HG03354 (cell line): ENCODE measurements at regions not wholly inside any gene's neighbourhood (a gene's known extent, or its start where the extent isn't known, plus 50 kb on each side); places are given as distances from the start of the nearest gene placed in this dataset.

Source experiments
- ATAC-seq: cut with Tn5 transposase; IDR thresholded peaks from one replicate; pipeline ENCODE4 v1.9.1; 2021; ENCODE audit warnings: mild to moderate bottlenecking; ENCODE audit not compliant: unreplicated experiment, poor library complexity, severe bottlenecking

DNA sequence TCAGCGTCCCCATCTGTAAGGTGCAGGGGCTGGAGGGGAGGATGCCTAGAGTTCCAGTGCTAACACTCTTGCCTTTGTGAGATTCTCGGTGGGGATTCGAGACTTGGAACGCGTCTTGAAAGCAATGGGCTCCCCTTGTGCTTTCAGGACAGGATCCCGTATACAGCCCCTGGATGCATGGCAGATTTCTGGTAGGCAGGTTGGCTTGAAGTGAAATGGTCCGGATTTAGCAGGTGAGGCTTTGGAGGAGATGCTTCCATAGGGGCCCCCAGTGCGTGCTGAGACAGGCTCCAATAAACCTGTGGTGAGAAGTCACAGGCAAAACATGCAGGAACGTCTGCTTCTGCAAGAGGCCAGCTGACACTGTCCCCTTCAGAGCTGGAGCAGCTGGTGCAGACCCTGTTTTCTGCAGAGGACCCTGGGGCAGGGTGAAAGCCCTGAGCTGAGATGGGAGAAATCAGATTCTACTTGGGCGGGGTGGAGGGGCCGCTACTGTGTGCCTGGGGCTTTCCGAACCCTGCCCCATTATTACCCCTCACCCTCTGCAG is 270.4 kb downstream of the PTPRU start:
- ATAC-seq = no peak

- ATAC-seq = no peak
Measured at GRCh38 chr1:29505532-29506220, 269.4 kb downstream of the PTPRU start.

DNA sequence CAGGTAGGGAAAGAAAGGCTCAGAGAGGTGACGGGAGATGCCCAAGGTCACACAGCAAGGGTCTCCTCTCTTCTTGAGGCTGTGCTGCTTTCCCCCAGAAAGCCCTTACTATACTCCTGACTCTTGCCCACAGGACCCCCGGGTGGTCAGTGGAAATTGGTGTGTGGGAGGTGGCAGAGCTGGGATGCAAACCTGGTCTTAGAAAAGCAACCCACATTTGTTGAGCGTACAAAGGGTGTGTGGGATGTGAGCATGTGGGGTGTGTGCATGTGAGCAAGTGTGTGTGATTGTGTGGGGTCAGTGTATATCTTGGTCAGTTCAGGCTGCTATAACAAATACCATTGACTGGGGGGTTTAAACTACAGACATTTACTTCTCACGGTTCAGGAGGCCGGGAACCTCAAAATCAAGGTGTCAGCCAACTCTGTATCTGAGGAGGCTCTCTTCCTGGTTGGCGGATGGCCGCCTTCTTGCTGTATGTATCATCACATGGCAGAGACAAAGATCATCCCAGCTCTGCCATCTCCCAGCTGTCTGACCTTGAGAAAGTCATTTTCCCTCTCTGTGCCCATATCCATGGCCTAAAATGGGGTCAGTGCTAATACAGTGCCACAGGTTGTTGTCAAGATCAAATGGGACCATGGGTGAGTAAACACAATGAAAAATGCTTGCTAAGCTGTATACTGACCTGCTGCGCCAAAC is 268.5 kb downstream of the PTPRU start:
- no peak for ATAC-seq

DNA sequence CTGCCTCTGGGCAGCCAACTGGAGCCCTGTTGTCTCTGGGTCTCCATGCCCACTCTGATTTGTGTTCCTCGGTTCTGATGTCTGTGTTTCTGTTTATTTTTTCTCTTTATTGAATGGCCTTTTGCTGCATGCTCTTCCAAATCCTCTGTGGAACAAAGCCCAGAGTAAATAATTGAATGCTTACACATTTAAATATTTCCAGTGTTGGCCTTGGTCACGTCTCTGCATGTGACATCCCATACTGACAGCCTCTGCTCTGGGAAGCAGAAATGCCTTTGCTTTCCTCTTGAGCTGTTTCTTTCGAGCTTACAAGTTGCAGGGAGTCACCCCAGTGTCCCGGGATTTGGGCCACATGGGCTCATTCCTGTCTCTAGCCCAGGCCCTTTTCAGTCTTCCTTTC is 267.9 kb downstream of the PTPRU start:
- ATAC-seq = no peak

- no peak for ATAC-seq
Measured at GRCh38 chr1:29502911-29503840, 266.9 kb downstream of the PTPRU start.

GRCh38 chr1:29502225-29502910 is 266.0 kb downstream of the PTPRU start:
- no peak for ATAC-seq

DNA sequence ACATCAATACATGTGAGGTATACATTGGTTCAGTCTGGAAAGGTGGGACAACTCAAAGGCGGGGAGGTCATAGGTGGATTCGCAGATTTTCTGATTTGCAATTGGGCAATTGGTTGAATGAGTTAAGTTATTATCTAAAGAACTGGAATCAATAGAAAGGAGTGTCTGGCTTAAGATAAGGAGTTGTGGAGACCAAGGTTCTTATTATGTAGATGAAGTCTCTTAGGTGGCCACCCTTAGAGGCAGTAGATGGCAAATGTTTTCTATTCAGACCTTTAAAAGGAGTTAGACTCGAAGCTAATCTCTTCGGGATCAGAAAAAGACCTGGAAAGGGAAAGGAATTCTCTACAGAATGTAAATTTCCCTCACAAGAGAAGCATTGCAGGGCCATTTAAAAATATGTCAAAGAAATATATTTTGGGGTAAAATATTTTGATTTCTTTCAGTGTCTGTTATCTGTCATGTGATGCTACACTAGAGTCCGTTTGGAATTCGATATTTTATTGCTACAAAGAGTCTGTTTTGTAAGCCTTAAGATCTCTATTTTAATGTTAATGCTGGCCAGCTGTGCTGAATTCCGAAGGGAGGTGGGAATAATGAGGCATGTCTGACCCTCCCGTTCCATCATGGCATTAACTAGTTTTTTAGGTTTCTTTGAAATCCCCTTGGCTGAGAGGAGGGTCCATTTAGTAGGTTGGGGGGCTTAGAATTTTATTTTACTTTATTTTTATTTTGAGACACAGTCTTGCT is 265.1 kb downstream of the PTPRU start:
- no peak for ATAC-seq

GRCh38 chr1:29500651-29501050 is 264.3 kb downstream of the PTPRU start:
- no peak for ATAC-seq

GRCh38 chr1:29500041-29500440 is 263.7 kb downstream of the PTPRU start:
- no peak for ATAC-seq

DNA sequence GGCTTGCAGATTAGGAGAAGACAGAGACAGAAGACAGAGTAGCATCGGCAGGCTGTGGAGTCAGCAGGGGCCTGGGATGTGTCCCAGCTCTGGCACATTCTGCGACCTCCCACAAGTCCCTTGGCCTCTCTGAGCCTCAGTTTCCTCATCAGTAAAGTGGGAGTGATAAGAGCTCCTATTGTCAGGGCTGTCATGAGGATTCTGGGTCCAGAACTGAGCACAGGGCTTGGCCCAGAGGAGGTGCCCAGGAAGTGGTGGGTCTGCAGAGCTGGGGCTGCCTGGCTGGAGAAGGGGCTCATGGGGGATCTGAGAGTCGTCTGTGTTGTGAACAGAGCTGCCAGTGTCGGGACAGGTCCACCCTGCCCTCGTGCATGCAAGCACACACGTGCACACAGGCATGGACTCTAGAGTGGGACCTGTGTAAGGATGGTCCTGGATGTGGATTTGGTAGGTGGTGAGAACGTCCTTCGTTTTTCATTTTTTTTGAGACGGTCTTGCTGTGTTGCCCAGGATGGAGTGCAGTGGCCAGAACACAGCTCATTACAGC is 262.9 kb downstream of the PTPRU start:
- ATAC-seq = no peak

DNA sequence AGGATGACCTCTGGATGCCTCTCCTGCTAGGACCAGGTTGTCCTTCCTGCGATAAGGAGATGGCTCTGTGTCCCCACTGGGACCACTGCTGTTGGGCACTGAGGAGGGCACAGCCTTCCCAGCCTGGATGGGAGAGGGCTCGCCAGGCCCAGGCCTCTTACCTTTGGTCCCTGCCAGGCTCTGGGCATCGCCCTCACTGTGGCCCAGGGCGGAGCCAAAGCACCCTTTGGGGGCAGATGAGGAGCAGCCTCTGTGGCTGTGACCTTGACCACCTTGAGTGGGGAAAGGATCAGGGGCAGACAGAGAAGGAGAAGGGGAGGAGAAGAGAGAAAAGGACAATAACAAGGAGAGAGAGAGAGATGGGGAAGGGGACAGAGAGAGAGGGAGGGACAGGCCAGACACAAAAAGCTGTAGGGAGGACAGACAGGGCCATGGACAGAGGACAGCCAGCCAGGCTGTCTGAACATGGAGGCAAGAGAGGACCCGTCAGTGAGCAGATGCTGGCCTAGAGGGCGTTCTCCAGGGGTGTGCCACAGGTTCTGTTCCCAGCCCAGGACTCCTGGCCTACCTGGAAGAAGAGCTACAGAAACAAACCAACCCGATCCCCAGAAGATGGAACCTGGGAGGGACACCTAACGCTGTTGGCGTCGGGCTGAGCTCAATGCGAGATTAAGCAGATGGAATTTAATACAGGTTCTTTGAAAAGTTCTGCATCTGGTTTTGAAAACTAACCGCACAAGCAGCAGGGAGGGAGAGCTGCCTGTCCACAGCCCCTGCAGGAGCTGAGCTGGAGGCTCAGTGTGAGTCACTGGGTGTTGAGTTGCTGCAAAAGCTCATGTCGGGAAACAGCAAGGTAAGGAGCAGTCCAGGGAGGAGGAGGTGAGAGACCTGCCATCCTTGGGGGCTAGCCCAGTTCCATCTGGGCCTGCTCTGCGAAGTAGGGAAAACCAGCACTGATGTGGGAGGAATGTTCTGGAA is 262.1 kb downstream of the PTPRU start:
- ATAC-seq = no peak

GRCh38 chr1:29497395-29498125 is 261.2 kb downstream of the PTPRU start:
- ATAC-seq = no peak

- ATAC-seq = no peak
Measured at GRCh38 chr1:29496701-29497100, 260.4 kb downstream of the PTPRU start.

DNA sequence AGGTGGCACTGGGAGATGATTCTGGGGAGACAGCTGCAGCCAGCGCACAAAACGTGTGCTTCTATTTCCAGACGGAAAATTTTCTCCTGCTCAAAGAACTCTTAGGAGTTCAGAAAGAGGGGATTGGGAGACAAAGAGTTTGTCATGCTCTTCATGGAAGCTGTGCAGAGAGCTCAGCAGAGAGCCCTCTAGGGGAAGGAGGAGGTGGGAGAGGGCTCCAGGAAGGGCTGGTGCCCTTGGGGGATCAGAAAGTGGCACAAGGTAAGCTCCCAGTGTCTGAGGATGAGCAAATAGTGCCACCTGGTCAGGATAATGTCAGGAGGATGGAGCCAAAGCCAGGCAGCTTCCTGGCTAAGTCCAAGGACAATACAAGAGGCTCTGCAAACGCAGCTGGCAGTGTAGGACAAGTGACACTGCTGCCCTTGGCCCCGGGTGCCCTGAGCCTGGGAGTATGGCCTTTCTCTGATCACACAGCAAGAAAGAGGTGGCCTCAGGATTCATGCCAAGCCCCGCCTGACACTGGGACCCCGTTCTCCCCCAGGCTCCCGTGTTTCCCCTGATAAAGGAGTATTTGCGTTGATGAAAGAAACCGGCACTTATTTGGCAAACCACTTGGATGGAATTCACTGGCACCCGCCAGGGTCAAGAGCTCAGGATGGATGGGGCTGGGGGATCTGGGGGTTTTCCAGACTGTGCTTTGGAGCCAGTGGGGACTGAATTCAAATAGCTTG is 254.0 kb downstream of the PTPRU start:
- no peak for ATAC-seq

- no peak for ATAC-seq
Measured at GRCh38 chr1:29489471-29489870, 253.1 kb downstream of the PTPRU start.

- ATAC-seq = no peak
Measured at GRCh38 chr1:29488794-29489311, 252.5 kb downstream of the PTPRU start.
